NCI-H2107 treated with DMSO at 0.1 percent for 48 hours (cell line): ENCODE measurements at regions not wholly inside any gene's neighbourhood (a gene's known extent, or its start where the extent isn't known, plus 50 kb on each side); places are given as distances from the start of the nearest gene placed in this dataset.
"Not testable (repeated sequence)": the region's sequence is repeated elsewhere in the genome, so short reads cannot be mapped to it uniquely, and the experiment has no call there.

Experiments used
- DNase-seq: peaks from one replicate; lab custom pipeline; 2025; ENCODE audit not compliant: unreplicated experiment; lab: John Stamatoyannopoulos, UW

- no peak for DNase-seq
Observed at GRCh38 chr16:76800196-76800595, 390.8 kb upstream of the MON1B start.

DNA sequence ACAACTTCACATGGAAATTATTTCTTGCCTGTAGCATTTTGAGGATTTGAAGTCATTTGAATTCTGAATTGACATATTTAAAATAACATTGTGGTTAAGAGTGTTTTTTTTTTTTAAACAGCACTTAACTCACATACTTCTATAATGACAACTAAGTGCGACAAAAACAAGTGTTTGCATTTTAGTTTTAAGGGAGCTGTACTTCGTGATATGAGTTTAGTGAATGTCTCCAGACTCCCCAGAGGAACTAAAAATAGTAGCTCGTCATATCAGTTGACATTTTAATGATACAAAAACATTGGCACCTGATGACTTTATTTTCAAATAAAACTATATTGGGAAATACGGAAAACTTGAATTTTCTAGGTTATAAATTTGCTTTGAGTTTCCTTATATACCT lies 389.6 kb upstream of the MON1B start:
- DNase-seq: no peak

GRCh38 chr16:76816475-76816874 lies 374.5 kb upstream of the MON1B start:
- DNase-seq: no peak

DNA sequence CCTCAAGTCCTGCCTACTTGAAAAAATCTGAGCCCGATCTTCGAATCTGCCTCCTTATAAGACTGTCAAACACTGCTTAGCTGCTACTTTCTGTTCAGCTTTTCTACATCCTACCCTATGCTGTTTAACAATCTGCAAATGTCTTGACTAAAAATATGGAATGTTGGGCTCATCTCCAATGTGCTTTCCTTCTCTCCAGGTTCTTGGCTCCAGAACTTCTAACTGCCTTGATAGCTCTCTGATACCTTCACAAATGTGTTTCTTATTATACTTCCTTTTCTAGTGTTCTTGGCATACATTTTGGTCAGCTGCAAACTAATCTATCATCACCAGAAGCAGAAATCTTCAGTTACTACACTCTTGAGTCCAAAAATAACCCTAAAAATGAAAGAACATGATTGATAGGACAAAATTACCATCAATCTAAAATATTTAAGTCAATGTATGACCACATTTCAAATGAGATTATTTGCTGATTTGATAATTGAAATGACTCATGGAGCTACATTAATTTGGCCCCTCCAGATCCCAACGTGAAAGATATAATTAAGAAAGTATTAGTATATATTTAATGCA lies 372.3 kb upstream of the MON1B start:
- no peak for DNase-seq

DNA sequence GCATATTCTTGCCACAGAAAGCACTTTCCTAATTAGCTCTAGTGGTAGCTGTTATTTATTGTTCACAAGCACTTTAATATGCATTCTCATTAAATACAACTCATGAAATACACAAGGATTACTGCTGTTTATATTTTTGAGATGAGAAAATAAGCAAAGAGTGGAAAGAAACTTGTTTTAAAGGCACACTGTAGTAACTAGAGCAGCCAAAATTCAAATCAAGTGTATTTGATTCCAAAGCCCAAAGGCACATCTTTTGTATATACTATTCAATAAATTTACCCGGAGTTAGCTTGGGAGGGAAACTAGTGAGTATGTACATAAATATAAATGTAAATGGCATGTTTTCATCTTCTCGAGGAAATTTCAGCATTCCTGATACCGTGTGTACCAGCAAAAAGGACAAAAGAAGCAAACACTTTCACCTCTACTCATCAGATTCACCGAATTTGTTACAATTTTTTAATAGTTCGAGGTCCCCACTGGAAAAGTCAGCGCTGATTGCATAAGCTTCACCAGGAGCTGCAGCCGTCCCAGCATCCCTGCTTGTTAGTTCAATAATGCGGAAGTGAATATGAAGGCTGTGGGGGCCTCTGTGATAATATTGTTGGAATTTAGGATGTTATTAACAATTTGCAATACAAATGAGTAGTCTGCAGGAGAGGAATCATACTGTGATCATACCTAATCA lies 371.6 kb upstream of the MON1B start:
- DNase-seq: no peak

GRCh38 chr16:76824221-76824620 lies 366.8 kb upstream of the MON1B start:
- DNase-seq: no peak

- DNase-seq: no peak
Observed at GRCh38 chr16:76824791-76825190, 366.2 kb upstream of the MON1B start.

DNA sequence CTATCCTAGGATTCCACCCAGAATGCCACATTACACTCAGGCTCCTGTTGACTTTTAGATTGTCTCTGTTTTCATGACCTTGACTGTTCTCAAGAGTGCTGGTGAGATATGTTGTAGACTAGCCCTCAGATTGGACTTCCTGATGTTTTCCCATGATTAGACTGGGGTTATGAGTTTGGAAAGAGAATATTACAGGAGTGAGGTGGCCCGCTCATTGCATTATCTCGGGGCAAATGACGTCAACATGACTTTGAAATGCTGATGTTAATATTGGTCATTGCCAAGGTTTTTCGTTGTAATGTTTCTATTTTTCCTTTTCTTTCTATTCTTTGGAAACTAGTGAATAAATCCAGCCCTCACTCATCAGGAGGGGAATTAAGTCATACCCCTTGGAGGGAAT lies 355.7 kb upstream of the MON1B start:
- no peak for DNase-seq

- DNase-seq: no peak
Observed at GRCh38 chr16:76835779-76836300, 355.1 kb upstream of the MON1B start.

DNA sequence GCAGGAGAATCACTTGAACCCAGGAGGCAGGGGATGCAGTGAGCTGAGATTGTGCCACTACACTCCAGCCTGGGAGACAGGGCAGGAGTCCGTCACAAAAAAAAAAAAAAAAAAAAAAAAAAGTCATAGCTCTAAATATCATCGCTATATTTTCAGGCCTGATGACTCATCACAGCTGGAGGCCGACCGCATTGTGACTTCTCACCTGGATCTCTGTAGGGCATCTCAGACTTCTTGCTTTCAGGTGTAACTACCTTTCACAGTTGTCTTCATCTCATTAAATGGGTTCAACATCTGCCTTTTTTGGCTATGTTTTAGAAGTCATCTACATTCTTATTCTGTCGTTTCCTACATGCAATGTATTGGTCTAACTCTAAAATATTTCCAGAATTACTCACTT lies 353.1 kb upstream of the MON1B start:
- DNase-seq: no peak

DNA sequence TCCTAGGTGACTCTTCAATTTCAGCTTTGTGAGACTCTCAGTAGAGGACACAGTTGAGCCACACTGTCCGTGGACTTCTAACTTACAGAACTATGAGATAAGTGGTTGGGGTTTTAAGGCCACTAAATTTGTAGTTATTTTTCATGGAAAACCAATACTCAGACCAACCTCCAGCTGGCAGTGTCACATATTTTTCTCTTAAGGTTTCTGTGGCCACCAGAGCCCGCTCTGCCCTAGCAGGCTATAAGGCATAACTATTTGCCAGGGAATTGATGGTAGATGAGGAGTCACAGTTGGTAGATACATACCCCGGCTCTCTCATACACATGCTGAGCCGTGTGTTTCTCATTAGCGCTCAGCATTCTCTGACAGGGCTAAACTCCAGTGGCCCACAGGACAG lies 336.8 kb upstream of the MON1B start:
- no peak for DNase-seq

GRCh38 chr16:76856112-76856511 lies 334.9 kb upstream of the MON1B start:
- no peak for DNase-seq

- DNase-seq: no peak
Observed at GRCh38 chr16:76857402-76857801, 333.6 kb upstream of the MON1B start.

DNA sequence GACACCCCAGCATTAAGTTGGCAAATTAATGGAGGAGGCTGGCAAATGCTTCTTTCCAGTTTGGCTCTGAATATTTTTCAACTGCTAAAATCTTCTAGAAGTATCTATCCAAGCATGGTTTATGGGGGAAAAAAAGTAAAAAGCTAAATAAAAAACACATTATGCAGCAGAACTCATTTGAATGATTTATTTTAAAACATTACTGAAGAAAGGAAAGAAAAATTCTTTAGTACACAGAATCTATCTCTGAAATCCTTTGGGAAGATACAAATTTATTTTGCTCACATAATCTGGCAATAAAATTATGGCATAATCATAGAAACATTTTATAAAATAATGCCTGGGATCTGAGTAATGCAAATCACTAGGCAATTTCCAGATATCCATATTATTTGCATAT lies 328.1 kb upstream of the MON1B start:
- no peak for DNase-seq

GRCh38 chr16:76866994-76867393 lies 324.0 kb upstream of the MON1B start:
- no peak for DNase-seq

GRCh38 chr16:76875898-76876297 lies 315.1 kb upstream of the MON1B start:
- DNase-seq: no peak

GRCh38 chr16:76879420-76879819 lies 311.6 kb upstream of the MON1B start:
- DNase-seq: no peak

- DNase-seq: not testable (repeated sequence)
Observed at GRCh38 chr16:76880523-76880922, 310.5 kb upstream of the MON1B start.

DNA sequence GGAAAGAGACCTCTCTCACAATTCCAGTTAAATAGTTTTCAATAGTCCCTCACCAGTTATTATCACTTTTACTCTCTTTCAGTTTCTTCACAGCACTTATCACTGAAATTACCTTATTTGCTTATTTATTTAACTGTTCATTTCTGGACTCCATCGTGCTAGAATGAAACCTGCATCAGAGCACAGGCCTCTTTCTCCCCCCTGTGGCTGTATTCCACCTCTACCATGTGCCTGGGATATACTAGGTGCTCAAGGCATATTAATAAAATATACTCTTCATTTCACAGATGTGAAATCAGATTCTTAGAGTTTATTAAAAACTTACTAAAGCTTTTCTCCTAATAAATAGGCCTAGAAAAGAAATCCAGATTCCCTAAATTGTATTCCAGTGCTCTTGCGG lies 308.9 kb upstream of the MON1B start:
- DNase-seq: no peak

DNA sequence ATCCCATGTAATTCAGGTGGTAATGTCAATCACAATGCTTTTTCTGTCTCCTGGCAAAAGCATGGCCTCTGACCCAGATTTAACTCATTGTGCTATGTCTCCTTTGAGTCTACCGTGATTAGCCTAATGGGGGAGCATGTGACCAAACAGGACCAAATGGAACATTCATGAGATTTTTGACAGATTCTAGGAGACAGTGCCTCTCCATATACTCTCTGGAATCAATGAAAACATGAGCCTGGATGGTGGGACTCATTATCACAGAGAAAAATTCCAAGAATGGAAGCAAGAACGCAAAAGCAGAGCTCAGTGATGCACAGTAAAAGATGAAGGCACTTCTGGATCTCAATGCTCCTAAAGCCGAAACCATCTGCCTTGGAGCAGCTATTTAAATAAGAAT lies 307.9 kb upstream of the MON1B start:
- no peak for DNase-seq

DNA sequence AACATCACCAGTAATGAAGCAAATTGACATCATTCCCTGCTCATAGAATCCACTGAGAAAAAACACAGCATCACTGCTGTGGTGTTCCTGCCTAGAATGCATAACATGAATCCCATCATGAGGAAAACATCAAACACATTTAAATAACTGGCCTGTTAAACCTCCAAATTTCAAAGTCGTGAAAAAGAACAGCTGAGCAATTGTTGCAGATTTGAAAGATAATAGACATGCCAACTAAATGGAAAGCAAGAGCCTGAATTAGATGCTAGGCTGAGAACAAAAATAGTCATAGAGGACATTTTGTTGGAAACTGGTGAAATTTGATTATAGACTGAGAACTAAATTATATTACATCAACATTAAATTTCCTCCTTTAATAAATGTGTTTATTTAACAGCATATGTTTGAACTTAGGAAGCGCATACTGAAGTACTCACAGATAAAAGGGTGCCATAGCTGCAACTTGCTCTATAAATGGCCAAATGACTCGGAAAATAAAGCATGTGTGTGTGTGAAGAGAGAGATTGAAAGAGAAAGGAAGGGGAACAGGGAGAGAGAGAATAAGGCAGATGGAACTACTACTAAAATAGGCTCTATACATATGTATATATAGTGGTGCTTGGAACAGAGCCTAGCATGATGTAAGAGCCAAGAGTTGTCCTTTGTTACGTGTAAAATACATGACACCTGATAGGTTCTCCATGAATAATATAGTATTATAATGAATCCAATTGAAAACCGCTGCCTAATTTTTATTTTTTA lies 305.0 kb upstream of the MON1B start:
- no peak for DNase-seq

- no peak for DNase-seq
Observed at GRCh38 chr16:76897816-76898215, 293.2 kb upstream of the MON1B start.
